Activated naive CD8-positive, alpha-beta T cell treated with anti-CD3 and anti-CD28 coated beads for 36 hours (primary cell): ENCODE measurements at regions not wholly inside any gene's neighbourhood (a gene's known extent, or its start where the extent isn't known, plus 50 kb on each side); places are given as distances from the start of the nearest gene placed in this dataset.

Source experiments
- DNase-seq: peaks from one replicate; pipeline ENCODE4 v3.0.0; 2021
- H3K27ac Mint-ChIP-seq: one replicate; pipeline ENCODE4 v1.8.0; 2022; ENCODE audit warnings: mild to moderate bottlenecking, moderate library complexity, mixed read lengths
- H3K27me3 Mint-ChIP-seq: one replicate; pipeline ENCODE4 v1.8.0; 2022; ENCODE audit warnings: mild to moderate bottlenecking, mixed read lengths
- H3K36me3 Mint-ChIP-seq: one replicate; pipeline ENCODE4 v1.8.0; 2021; ENCODE audit warnings: mild to moderate bottlenecking, mixed read lengths
- H3K4me1 Mint-ChIP-seq: one replicate; pipeline ENCODE4 v1.8.0; 2021; ENCODE audit warnings: mixed read lengths
- H3K4me3 Mint-ChIP-seq: one replicate; pipeline ENCODE4 v1.8.0; 2022; ENCODE audit warnings: mild to moderate bottlenecking, moderate library complexity, mixed read lengths
- H3K9me3 Mint-ChIP-seq: one replicate; pipeline ENCODE4 v1.8.0; 2022; ENCODE audit warnings: mixed read lengths

DNA sequence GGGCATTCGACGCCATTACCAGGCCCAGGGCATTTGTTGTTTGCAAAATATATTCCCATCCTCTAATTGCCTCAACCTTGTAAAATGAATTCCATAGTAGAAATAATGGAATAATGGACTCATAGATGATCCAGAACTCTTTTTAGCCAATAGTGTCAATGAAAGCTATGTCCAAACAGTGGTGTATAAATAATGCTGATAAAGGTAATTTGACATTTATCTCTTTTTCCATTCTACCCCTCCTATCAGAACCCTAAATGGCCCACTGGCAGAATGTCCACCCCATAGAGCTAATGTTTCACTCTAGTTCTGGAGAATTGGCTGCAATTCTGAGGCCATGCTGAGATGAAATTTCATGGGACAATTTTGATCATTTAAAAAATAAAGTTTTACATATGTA is 76.4 kb upstream of the DLX6 start:
- Mint-ChIP-seq H3K4me1 (no peaks in the 10 kb centered on the region), H3K27ac (no peak overlapping the region), H3K4me3 (no peak overlapping the region), H3K36me3 (no peaks in the 10 kb centered on the region), H3K9me3 (no peaks in the 10 kb centered on the region), H3K27me3 (peaks cover 20% of the 10 kb centered on the region)
- DNase-seq, result no peak

DNA sequence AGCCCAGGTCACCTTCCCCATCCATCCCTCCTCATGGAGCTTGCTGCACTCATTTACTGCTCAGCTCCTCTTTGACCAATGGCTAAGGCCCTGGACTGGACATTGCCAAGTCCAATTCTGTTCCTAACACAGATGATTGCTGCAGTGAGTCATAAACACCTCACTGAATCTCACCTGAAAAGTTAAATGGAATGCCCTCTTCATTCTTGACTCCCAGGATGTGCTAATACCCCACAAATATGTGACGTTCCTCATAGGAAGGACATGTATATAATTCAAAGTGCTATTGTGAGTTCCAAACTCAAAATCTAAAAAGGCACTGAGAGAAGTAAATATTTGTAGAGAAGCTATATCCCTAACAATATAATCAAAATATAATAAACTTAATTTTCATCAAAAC is 73.5 kb upstream of the DLX6 start:
- Mint-ChIP-seq H3K4me1 (no peaks in the 10 kb centered on the region), H3K9me3 (no peaks in the 10 kb centered on the region), H3K36me3 (no peaks in the 10 kb centered on the region), H3K27me3 (peaks cover 10% of the 10 kb centered on the region), H3K27ac (no peak overlapping the region), H3K4me3 (no peak overlapping the region)
- DNase-seq, result no peak

DNA sequence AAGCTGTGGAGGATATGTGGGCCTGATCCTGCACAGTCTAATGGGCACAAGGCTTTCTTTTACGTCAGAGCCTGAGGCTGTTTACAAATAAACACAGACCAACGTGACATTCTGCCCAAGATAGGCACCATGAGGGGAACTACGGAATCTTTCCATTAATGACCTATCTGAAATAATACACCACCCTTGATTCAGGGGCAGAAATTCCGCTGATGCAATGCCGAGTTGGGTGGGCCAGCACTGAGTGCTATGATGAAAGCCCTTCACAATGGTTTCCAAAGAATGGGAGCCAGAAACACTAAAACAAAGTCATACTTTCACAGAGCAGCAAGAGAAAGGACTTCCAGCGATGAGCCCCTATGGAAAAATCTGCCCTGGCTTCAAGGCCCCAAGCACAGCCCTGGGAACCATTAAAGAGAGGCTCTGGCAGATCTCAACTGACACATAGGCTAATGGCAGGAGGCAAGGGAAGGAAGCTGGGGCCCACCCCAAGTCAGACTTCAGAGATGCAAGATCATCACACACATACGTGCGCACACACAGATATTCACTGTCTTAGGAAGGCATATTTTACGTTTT is 72.2 kb upstream of the DLX6 start:
- no peak for DNase-seq
- Mint-ChIP-seq H3K9me3 (no peaks in the 10 kb centered on the region), H3K36me3 (no peaks in the 10 kb centered on the region), H3K4me3 (no peak overlapping the region), H3K27me3 (peaks cover 10% of the 10 kb centered on the region), H3K27ac (no peak overlapping the region), H3K4me1 (no peaks in the 10 kb centered on the region)

DNA sequence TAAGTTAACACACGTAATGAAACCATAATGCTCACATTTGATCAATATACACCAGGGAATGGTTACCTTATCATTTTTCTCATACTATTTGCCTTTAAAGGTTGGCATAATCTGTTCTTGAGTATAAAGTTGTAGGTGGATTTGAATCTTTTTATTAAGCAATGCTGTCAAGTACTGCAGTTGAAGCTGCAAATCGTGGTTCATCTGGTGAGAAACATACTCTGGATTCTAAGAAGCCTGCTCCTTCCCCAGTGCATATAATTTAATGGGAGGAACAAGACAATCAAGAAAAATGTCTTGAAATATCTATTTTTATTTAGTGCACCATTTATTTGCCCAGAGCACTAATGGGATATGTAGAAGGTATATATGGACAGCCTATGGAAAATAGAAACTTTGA is 68.7 kb upstream of the DLX6 start:
- no peaks in the 10 kb centered on the region for H3K4me1 Mint-ChIP-seq
- no peak overlapping the region for H3K4me3 Mint-ChIP-seq
- peaks cover 4% of the 10 kb centered on the region for H3K27me3 Mint-ChIP-seq
- H3K27ac Mint-ChIP-seq, result no peak overlapping the region
- H3K36me3 Mint-ChIP-seq, result no peaks in the 10 kb centered on the region
- DNase-seq, result no peak
- no peaks in the 10 kb centered on the region for H3K9me3 Mint-ChIP-seq

DNA sequence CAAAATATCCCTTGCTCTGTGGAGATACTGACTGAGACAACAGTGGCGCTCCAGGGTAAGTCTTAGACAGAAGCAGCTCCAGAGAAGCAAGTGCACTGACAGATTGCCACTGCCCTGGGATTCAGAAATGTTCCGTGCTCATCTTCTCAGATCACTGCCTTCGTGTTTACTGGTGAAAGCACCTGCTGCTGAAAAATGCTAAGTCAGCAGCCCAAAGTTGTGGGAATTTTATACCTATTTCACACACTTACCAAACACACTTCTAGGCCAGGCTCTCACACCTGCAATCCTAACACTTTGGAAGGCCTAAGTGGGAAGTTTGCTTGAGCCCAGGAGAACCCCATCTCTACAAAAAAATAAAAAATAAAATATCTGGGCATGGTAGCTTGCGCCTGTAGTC is 63.2 kb upstream of the DLX6 start:
- Mint-ChIP-seq H3K27me3 (peaks cover 5% of the 10 kb centered on the region), H3K36me3 (no peaks in the 10 kb centered on the region), H3K4me3 (no peak overlapping the region), H3K4me1 (no peaks in the 10 kb centered on the region), H3K27ac (no peak overlapping the region), H3K9me3 (no peaks in the 10 kb centered on the region)
- no peak for DNase-seq

DNA sequence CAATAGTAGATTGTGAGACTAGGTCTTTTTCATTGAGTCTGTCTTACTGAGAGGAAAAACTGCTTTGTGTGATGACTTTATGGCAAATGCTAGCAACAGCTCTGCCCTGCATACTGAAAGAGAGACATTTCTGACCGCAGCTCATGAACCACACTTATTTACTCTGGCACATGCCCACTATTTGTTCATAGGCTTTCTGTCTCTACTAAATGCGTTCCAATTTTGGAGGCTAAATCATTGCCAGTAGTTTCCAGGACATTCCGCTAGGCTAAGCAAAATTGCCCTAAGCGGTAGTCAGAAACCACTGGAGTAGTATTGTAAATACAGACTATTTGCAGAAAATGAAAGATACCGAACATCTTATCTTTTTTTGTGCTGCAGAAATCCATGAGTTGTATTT is 55.6 kb upstream of the DLX6 start:
- Mint-ChIP-seq H3K27me3 (peaks cover 35% of the 10 kb centered on the region), H3K4me3 (no peak overlapping the region), H3K4me1 (no peaks in the 10 kb centered on the region), H3K36me3 (no peaks in the 10 kb centered on the region), H3K9me3 (no peaks in the 10 kb centered on the region), H3K27ac (no peak overlapping the region)
- no peak for DNase-seq

DNA sequence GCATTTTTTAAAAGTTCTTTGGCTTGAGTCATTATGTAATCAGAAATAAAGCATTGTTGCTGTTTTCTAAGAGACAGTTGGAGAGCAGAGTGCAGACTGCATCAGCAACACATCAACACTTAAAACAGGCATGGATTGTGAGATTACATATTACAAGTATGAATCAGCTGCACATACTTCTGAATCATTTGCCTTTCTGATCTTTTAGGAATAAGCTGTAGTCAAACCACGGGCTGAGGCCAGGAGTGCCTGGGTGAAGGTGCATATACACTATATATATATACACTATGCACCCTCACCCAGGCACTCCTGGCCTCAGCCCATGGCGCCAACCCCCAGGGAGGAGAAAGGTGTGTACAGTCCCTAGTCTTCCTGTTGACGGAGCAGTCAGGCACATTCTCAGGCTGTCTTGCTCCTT is 52.4 kb upstream of the DLX6 start:
- Mint-ChIP-seq H3K27ac (no peak overlapping the region), H3K27me3 (peaks cover 39% of the 10 kb centered on the region), H3K4me3 (no peak overlapping the region), H3K4me1 (no peaks in the 10 kb centered on the region), H3K36me3 (no peaks in the 10 kb centered on the region), H3K9me3 (no peaks in the 10 kb centered on the region)
- no peak for DNase-seq

DNA sequence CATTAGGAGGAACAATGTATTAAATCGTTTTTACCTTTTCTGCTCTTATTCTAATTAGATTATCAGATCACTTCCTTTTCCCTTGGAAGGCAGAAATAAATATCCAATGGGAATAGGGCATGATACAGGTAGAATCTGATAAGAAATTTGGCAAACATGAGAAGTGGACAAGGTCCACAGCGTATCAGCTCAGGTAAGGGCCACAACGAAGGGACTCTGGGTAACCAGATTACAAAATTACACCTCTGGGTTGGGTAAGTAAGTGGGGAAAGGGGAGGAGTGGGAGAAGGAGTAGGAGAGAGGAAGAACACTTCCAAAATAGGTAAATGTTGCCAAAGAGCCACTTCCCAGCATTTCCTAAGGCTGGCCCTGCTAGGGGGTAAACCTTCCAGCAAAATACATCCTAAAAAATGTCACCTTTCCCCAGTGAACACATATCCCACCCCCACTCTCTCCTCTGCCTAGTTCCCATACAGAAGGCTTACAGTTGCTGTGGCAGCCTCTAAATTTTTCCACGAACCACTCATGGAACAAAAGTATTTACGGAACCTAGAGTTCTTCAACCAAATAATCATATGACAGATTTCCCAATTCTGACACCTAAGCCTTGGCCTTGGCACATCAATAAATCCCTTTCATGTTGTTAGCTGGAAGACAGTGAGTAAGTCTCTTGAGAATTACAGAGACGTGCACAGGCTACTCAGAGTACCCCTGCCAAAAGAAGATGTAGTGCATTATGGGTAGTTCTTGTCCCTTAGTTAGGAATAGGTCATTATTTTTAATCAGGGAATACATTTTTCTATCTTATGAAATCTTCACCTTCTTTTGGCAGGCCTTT is 51.5 kb upstream of the DLX6 start:
- H3K4me3 Mint-ChIP-seq, result no peak overlapping the region
- no peaks in the 10 kb centered on the region for H3K4me1 Mint-ChIP-seq
- peaks cover 44% of the 10 kb centered on the region for H3K27me3 Mint-ChIP-seq
- no peak overlapping the region for H3K27ac Mint-ChIP-seq
- no peak for DNase-seq
- no peaks in the 10 kb centered on the region for H3K36me3 Mint-ChIP-seq
- no peaks in the 10 kb centered on the region for H3K9me3 Mint-ChIP-seq
